Ishikawa (cell line): ENCODE measurements at regions not wholly inside any gene's neighbourhood (a gene's known extent, or its start where the extent isn't known, plus 50 kb on each side); places are given as distances from the start of the nearest gene placed in this dataset.

Experiments
- CEBPB ChIP-seq: IDR thresholded peaks from 2 replicates; pipeline ENCODE4 v1.6.1; 2012
- EGR1 ChIP-seq: IDR thresholded peaks from 2 replicates; pipeline ENCODE4 v1.6.1; 2012
- EP300 ChIP-seq: IDR thresholded peaks from 2 replicates; pipeline ENCODE4 v1.6.1; 2012; ENCODE audit warnings: borderline replicate concordance
- FOXM1 ChIP-seq: IDR thresholded peaks from 2 replicates; pipeline ENCODE4 v1.6.1; 2012; ENCODE audit warnings: low read depth, borderline replicate concordance
- MAX ChIP-seq: IDR thresholded peaks from 2 replicates; pipeline ENCODE4 v1.6.1; 2012
- RAD21 ChIP-seq: IDR thresholded peaks from 2 replicates; pipeline ENCODE4 v1.6.1; 2012; ENCODE audit warnings: low read depth
- REST ChIP-seq: IDR thresholded peaks from 2 replicates; pipeline ENCODE4 v1.6.1; 2012; ENCODE audit warnings: low read depth, mild to moderate bottlenecking
- TAF1 ChIP-seq: IDR thresholded peaks from 2 replicates; pipeline ENCODE4 v1.6.1; 2012; ENCODE audit warnings: low read depth, mild to moderate bottlenecking
- USF1 ChIP-seq: IDR thresholded peaks from 2 replicates; pipeline ENCODE4 v1.6.1; 2012
- ZBTB7A ChIP-seq: IDR thresholded peaks from 2 replicates; pipeline ENCODE4 v1.6.1; 2012; ENCODE audit warnings: low read depth

- TF ChIP-seq USF1 = no peak
- TF ChIP-seq CEBPB = no peak
- TF ChIP-seq ZBTB7A = no peak
- TF ChIP-seq RAD21 = no peak
- no peak for TF ChIP-seq TAF1
- no peak for TF ChIP-seq MAX
- no peak for TF ChIP-seq REST
- TF ChIP-seq FOXM1 = no peak
- no peak for TF ChIP-seq EGR1
- TF ChIP-seq EP300 = no peak
Observed at GRCh38 chr3:22862111-22862510, 341.0 kb upstream of the UBE2E2 start.
